Aorta (tissue), 5 donors: ENCODE measurements at regions not wholly inside any gene's neighbourhood (a gene's known extent, or its start where the extent isn't known, plus 50 kb on each side); places are given as distances from the start of the nearest gene placed in this dataset.
"Not testable (repeated sequence)": the region's sequence is repeated elsewhere in the genome, so short reads cannot be mapped to it uniquely, and the experiment has no call there.

ENCODE experiments used
- ATAC-seq: fragments of 200-7000 bp; cut with Tn5 transposase; one replicate; pipeline ENCODE4 v1.9.1; 2022; ENCODE audit warnings: moderate library complexity; ENCODE audit not compliant: low FRiP score
- DNase-seq, 2 donors: peaks; one replicate each; pipeline ENCODE4 v3.0.0-alpha.2; 2020
- H3K27ac ChIP-seq, 2 donors: one replicate each; pipeline ENCODE4 v1.5.1; 2013; ENCODE audit warnings: low read length in 2 of 2, mild to moderate bottlenecking in 2 of 2, moderate library complexity in 2 of 2, control low read depth in 1 of 2, inconsistent platforms in 1 of 2, low read depth in 1 of 2
- H3K27me3 ChIP-seq, 2 donors: one replicate each; pipeline ENCODE4 v1.6.1; 2013; ENCODE audit warnings: control low read depth in 1 of 2, low read length in 1 of 2, mild to moderate bottlenecking in 1 of 2, moderate library complexity in 1 of 2; ENCODE audit not compliant: insufficient read depth in 2 of 2, control insufficient read depth in 1 of 2
- H3K36me3 ChIP-seq, 2 donors: one replicate each; pipeline ENCODE4 v1.6.1; 2013; ENCODE audit warnings: control low read depth in 1 of 2, low read length in 1 of 2, mild to moderate bottlenecking in 1 of 2; ENCODE audit not compliant: insufficient read depth in 2 of 2, control insufficient read depth in 1 of 2
- H3K4me1 ChIP-seq, 2 donors: one replicate each; pipeline ENCODE4 v1.6.1; 2013; ENCODE audit warnings: low read length in 2 of 2, control low read depth in 1 of 2, mild to moderate bottlenecking in 1 of 2, moderate library complexity in 1 of 2; ENCODE audit not compliant: insufficient read depth in 2 of 2, control insufficient read depth in 1 of 2
- H3K4me3 ChIP-seq, 2 donors: one replicate each; pipeline ENCODE4 v1.5.1; 2013; ENCODE audit warnings: low read length in 2 of 2, control low read depth in 1 of 2, mild to moderate bottlenecking in 1 of 2
- H3K9me3 ChIP-seq: one replicate; pipeline ENCODE4 v1.6.1; 2013; ENCODE audit warnings: mild to moderate bottlenecking, low read length; ENCODE audit not compliant: control insufficient read depth
- WGBS, 2 donors: extraction: QIAGEN DNeasy Blood & Tissue Kit; methylation state at CpG; one replicate each; pipeline ENCODE4 v1.1.7; 2013; 5-methylcytosine and 5-hydroxymethylcytosine counted together
- intact Hi-C, 2 donors: fragments of 100-400 bp; cut with DNase I; formaldehyde crosslinking; loops; one replicate each; pipeline versions ENCODE4 v1.14.2 to v1.15.0; 2022
- donor health status: healthy with polysubstance abuse.
- donor health status: Bipolar disorder and iron deficiency.
- donor health status: DM: no; HTN: no; CAD: no.
- donor health status: DM: no; HTN: no; CAD: no.
- donor health status: DM: yes; HTN: yes; CAD: no.

DNA sequence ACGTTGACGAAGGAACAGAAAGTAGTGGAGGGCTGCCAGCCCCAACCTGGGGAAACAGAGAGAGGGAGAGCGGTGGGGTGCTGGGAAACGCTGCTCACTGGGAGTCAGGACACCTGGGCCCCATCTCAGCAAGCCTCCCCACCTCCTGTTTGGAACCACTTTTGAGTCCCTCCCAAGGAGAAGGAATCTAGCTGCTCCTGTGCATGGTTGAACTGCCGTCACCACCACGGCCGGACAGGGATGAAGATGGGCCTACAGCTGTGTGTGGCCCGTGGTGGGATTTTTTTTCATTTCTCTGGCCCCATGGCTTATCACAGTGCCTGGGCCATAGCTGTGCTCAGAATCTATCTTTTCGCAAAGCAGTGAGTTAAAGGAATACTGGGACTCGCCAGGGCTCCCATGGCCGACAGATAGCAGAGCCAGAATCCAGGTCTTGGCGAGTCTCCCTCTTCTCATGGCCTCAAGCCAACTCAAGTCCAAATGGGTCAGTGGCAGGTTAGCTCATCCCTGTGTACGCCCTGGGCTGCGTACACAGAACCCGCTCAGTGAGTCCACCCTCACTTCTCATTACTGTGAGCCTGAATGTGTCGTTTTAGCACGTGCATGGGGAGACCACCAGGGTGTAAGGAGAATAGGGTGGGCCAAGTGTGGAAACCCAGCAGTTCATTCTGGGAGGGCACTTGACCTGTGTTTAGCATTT is 271.2 kb downstream of the FAM43A start:
- ATAC-seq: no peak
- Histone ChIP-seq H3K27ac (no peak overlapping the region), H3K27me3 (no peaks in the 10 kb centered on the region), H3K4me3 (no peak overlapping the region), H3K4me1 (no peaks in the 10 kb centered on the region), H3K9me3 (no peaks in the 10 kb centered on the region), H3K36me3 (no peaks in the 10 kb centered on the region)
- intact Hi-C loops: no loop called here
- DNase-seq: no peak
- 91 to 92% methylated on average over 17 of the region's 17 CpGs for WGBS, 2 donors

DNA sequence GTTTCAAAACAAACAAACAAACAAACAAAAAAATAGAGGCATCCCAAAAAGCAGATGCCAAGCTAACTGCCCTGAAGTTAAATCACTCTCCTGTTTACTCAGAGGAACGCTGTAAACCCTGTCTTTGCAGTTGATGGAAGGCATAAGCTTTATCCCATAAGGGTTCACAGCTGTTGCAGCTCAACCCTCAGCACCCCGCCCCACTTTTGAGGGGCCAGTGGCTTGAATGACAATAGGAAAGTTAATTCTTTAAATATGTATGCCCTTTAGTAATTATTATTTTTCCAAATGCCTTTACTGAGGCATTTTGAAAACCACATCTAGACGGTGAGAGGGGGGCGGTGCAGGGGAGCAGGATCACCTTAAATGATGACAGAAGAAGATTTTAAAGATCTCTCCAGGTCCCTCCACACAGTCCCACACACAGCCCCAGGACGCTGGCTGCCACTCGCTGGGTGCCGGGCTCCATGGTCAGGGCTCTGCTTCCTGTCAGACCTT is 272.1 kb downstream of the FAM43A start:
- Histone ChIP-seq H3K27ac (no peak overlapping the region), H3K27me3 (no peaks in the 10 kb centered on the region), H3K4me1 (no peaks in the 10 kb centered on the region), H3K4me3 (no peak overlapping the region), H3K9me3 (no peaks in the 10 kb centered on the region), H3K36me3 (no peaks in the 10 kb centered on the region)
- intact Hi-C loops: no loop called here
- ATAC-seq (no peak), DNase-seq (no peak)
- WGBS, 2 donors: 69 to 75% methylated on average over 7 of the region's 7 CpGs

DNA sequence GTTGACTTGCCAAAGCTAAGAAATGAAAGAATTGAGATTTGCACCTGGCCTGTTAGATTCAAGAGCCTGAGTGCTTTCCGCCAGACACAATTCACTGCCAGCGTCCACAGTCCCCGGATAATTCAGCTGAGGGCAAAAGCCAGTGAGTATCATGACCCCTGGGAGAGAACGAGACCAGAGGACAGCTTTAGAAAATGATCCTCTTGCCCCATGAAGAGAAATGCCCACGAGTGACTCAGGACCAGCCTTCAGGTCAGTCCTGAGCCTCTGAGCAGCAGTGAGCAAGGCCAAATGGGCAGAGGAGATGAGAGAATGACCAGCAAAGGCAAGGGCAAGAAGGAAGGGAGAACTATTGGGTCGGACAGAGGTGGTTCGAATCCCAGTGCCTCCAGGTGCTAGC is 273.5 kb downstream of the FAM43A start:
- no peaks in the 10 kb centered on the region for H3K36me3 ChIP-seq
- H3K27me3 ChIP-seq: no peaks in the 10 kb centered on the region
- WGBS, 2 donors: 85% methylated on average over 7 of the region's 7 CpGs
- ATAC-seq (no peak), DNase-seq (no peak)
- H3K4me1 ChIP-seq: no peaks in the 10 kb centered on the region
- H3K27ac ChIP-seq: no peak overlapping the region
- H3K4me3 ChIP-seq: no peak overlapping the region
- H3K9me3 ChIP-seq: no peaks in the 10 kb centered on the region
- intact Hi-C loops: no loop called here

DNA sequence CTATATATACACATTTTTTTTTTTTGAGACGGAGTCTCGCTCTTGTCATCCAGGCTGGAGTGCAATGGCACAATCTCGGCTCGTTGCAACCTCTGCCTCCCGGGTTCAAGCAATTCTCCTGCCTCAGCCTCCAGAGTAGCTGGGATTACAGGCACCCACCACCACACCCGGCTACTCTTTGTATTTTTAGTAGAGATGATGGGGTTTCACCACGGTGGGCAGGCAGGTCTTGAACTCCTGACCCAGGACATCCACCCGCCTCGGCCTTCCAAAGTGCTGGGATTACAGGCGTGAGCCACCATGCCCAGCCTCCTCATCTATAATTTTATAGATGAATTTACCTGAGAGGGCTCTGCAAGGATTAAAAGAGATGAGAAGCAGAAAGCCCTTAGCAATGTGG is 274.0 kb downstream of the FAM43A start:
- H3K36me3 ChIP-seq, DNase-seq, H3K4me1 ChIP-seq, ATAC-seq, H3K9me3 ChIP-seq, H3K27ac ChIP-seq, H3K4me3 ChIP-seq, intact Hi-C loops, H3K27me3 ChIP-seq: not testable (repeated sequence)
- 92 to 95% methylated on average over 10 of the region's 10 CpGs for WGBS, 2 donors

DNA sequence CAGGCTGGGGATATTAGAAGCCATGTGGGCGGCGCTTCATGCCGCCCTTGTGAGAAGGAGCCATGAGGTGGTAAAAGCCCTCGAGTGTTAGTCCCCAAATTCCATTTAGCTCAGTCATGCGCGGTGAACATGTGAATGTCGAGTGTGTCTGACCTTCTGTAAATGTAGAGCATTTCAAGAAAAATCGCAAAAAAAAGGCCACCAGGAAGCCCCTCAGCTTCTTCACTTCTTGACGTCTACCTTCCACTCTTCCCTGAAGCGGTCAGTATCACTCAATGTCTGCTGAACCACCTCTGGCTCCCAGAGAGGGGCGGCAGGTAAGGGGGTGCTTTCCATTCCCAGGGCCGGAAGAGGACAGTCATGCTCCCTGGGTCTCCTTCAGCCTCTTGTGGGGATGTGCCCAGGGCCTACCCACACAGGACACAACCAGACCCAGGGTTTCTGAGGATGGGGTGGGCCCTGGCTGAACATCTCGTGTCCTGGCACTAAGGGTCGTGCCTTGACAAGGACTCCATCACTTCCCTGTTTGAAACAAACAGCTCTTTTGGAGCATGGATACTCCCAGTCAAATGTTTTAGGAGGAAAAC is 274.9 kb downstream of the FAM43A start:
- H3K36me3 ChIP-seq: no peaks in the 10 kb centered on the region
- no peaks in the 10 kb centered on the region for H3K9me3 ChIP-seq
- DNase-seq (no peak), ATAC-seq (no peak)
- no peak overlapping the region for H3K4me3 ChIP-seq
- H3K27me3 ChIP-seq: no peaks in the 10 kb centered on the region
- intact Hi-C loops: no loop called here
- WGBS, 2 donors: 91 to 93% methylated on average over 14 of the region's 14 CpGs
- H3K27ac ChIP-seq: no peak overlapping the region
- H3K4me1 ChIP-seq: no peaks in the 10 kb centered on the region

DNA sequence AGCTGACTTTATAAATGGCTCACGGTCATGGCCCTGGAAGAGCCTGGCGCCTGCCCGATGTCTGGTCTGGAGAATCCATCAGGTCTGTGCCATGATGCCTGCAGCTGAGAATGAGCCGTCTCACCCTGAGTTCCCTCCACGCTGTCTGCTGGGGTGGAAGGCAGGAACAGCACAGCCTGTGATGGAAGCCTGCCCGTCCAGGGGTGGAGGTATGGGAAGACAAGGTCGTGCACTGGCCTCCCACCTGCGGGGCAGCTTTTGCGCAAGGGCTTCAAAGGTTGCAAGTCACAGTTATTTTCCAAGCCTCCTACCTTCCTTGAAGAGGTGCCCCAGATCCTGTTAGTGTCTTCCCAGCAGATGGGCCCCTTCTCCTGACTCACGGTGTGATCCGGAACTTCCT is 275.5 kb downstream of the FAM43A start:
- Histone ChIP-seq H3K9me3 (no peaks in the 10 kb centered on the region), H3K36me3 (no peaks in the 10 kb centered on the region), H3K4me3 (no peak overlapping the region), H3K4me1 (no peaks in the 10 kb centered on the region), H3K27ac (no peak overlapping the region), H3K27me3 (no peaks in the 10 kb centered on the region)
- ATAC-seq (no peak), DNase-seq (no peak)
- intact Hi-C loops: no loop called here
- 93 to 95% methylated on average over 11 of the region's 11 CpGs for WGBS, 2 donors

DNA sequence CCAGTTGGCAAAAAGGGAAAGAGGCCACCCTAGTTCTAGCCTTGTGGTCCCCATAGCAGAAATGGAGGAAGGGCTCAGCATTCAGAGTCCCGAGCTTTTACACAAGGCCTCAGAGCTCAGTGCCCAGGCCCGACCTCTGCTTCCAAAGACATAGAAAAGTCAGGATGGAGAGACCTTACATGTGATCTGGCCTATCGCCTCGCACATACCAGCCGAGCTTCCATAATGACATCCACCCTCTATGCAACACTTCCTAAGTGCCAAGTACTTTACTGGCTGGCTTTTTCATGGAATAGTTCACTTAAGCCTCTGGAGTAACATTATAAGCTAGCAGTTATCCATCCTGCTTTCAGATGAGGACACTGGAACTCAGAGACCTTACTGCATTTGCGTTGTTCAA is 275.9 kb downstream of the FAM43A start:
- Histone ChIP-seq H3K9me3 (no peaks in the 10 kb centered on the region), H3K4me3 (no peak overlapping the region), H3K27ac (no peak overlapping the region), H3K36me3 (no peaks in the 10 kb centered on the region), H3K27me3 (no peaks in the 10 kb centered on the region), H3K4me1 (no peaks in the 10 kb centered on the region)
- no peak for DNase-seq
- 90 to 93% methylated on average over 6 of the region's 6 CpGs for WGBS, 2 donors
- ATAC-seq: no peak
- intact Hi-C loops: no loop called here

DNA sequence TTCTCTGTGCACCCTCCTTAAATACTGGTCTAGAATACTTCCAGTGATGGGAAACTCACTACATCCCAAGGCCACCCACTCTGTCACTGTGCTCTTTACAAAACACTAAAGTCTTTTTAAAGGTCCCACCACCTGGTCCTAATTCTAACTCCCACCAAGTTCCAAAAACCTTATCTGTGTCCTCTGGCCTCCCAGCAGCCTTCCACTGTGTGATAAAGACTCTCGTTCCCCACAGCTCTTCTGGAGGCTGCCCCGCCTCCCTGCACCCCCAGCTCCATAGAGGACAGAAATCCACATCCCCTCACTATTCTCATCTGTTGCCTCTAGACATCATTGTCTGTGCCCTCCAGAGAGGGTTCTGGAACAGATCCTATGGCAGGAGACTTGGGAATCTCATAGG is 276.4 kb downstream of the FAM43A start:
- H3K36me3 ChIP-seq: no peaks in the 10 kb centered on the region
- no peaks in the 10 kb centered on the region for H3K27me3 ChIP-seq
- H3K9me3 ChIP-seq: no peaks in the 10 kb centered on the region
- no peaks in the 10 kb centered on the region for H3K4me1 ChIP-seq
- 82 to 89% methylated on average over 2 of the region's 2 CpGs for WGBS, 2 donors
- H3K4me3 ChIP-seq: no peak overlapping the region
- intact Hi-C loops: no loop called here
- DNase-seq: no peak
- no peak overlapping the region for H3K27ac ChIP-seq
- ATAC-seq: no peak

DNA sequence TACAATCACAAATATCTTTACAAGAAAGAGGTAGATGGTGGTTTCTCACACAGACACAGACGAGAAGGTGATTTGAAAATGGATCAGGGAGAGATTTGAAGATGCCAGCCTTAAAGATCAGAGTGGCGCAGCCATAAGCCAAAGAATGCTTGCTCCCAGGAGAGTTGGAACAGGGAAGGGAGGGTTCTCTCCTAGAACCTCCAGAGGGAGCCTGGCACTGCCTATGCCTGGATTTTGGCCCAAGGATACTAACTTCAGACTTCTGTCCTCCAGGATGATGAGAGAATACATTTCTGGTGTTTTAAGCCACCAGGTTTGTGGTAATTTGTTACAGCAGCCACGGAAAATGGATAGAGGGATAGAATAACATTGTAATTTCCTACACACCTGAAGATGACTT is 279.1 kb downstream of the FAM43A start:
- Histone ChIP-seq H3K27me3 (no peaks in the 10 kb centered on the region), H3K4me3 (no peak overlapping the region), H3K36me3 (no peaks in the 10 kb centered on the region), H3K4me1 (no peaks in the 10 kb centered on the region), H3K27ac (no peak overlapping the region), H3K9me3 (no peaks in the 10 kb centered on the region)
- intact Hi-C loops: no loop called here
- DNase-seq: no peak
- WGBS, 2 donors: 91 to 93% methylated on average over 3 of the region's 3 CpGs
- no peak for ATAC-seq
